ENCODE measurements at regions not wholly inside any gene's neighbourhood (a gene's known extent, or its start where the extent isn't known, plus 50 kb on each side); places are given as distances from the start of the nearest gene placed in this dataset.

- TF ChIP-seq EP300 (IDR thresholded peaks at IDR 0.05; ENCODE audit: borderline replicate concordance in 1 of 2, low read depth in 2 of 2, low read length in 2 of 2) (no peak), FOSL1 (IDR thresholded peaks at IDR 0.05; ENCODE audit: insufficient read depth, low read depth, low read length) (no peak)
- TF ChIP-seq, protein P1, sequence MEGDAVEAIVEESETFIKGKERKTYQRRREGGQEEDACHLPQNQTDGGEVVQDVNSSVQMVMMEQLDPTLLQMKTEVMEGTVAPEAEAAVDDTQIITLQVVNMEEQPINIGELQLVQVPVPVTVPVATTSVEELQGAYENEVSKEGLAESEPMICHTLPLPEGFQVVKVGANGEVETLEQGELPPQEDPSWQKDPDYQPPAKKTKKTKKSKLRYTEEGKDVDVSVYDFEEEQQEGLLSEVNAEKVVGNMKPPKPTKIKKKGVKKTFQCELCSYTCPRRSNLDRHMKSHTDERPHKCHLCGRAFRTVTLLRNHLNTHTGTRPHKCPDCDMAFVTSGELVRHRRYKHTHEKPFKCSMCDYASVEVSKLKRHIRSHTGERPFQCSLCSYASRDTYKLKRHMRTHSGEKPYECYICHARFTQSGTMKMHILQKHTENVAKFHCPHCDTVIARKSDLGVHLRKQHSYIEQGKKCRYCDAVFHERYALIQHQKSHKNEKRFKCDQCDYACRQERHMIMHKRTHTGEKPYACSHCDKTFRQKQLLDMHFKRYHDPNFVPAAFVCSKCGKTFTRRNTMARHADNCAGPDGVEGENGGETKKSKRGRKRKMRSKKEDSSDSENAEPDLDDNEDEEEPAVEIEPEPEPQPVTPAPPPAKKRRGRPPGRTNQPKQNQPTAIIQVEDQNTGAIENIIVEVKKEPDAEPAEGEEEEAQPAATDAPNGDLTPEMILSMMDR (IDR thresholded peaks at IDR 0.05; ENCODE audit: control extremely low read depth in 1 of 3, insufficient read depth in 1 of 3, low read depth in 1 of 3, low read length in 3 of 3) = no peak
Measured at GRCh38 chr10:36662571-36662970, 462.8 kb upstream of the ANKRD30A start.
